BJ (cell line): ENCODE measurements at regions not wholly inside any gene's neighbourhood (a gene's known extent, or its start where the extent isn't known, plus 50 kb on each side); places are given as distances from the start of the nearest gene placed in this dataset.
A peak's percentile ranks its signal among the peaks of the same experiment; 100 is the strongest.

Experiments
- CTCF ChIA-PET: fragments of 350-600 bp; formaldehyde crosslinking; extraction: SDS; loops from one replicate; lab custom pipeline; 2021; ENCODE audit warnings: antibody characterized with exemption, inconsistent platforms; lab: Yijun Ruan, JAX
- POLR2A ChIA-PET: fragments of 300-600 bp; sonication (Branson Sonifier 250); formaldehyde crosslinking; extraction: SDS; loops from one replicate; lab custom pipeline; 2021; ENCODE audit warnings: antibody characterized with exemption; lab: Charles Lee
- DNase-seq: peaks from one replicate; pipeline ENCODE4 v3.0.0-alpha.2; 2011; ENCODE audit warnings: low read depth
- H3K27me3 ChIP-seq: 2 replicates; pipeline ENCODE4 v1.6.0; 2011; ENCODE audit warnings: low read length; ENCODE audit not compliant: control insufficient read depth, insufficient read depth
- H3K36me3 ChIP-seq: 2 replicates; pipeline ENCODE4 v1.5.1; 2011; ENCODE audit warnings: low read length; ENCODE audit not compliant: control insufficient read depth, insufficient read depth
- H3K4me3 ChIP-seq: 2 replicates; pipeline ENCODE4 v1.5.1; 2011; ENCODE audit warnings: low read depth, mild to moderate bottlenecking, control low read depth, low read length
- CTCF ChIP-seq: IDR thresholded peaks from 2 replicates; pipeline ENCODE4 v1.5.1; 2011; ENCODE audit warnings: low read depth, mild to moderate bottlenecking, control low read depth, inconsistent platforms, low read length, moderate library complexity; ENCODE audit not compliant: insufficient read depth

- peak; percentile 98 for TF ChIP-seq CTCF
- ChIA-PET POLR2A (no interaction called here), CTCF (interaction anchor here (0.7 to 2.1 kb wide), 19 partner anchors 9 to 707 kb away, joined by 3 to 20 read pairs (median 3); no protein-coding TSS in a partner anchor)
- DNase-seq = no peak
- no peak overlapping the region for H3K4me3 ChIP-seq
- no peaks in the 10 kb centered on the region for H3K36me3 ChIP-seq
- H3K27me3 ChIP-seq = no peaks in the 10 kb centered on the region
Observed at GRCh38 chr18:73842795-73843394, 304.7 kb downstream of the FBXO15 start.

GRCh38 chr18:73841661-73842060 lies 306.0 kb downstream of the FBXO15 start:
- no peaks in the 10 kb centered on the region for H3K36me3 ChIP-seq
- ChIA-PET CTCF (interaction anchor here (0.7 to 2.1 kb wide), 10 partner anchors 8 to 1079 kb away, joined by 3 to 20 read pairs (median 6); no protein-coding TSS in a partner anchor), POLR2A (no interaction called here)
- TF ChIP-seq CTCF = peak; percentile 35; the same call in 1 of the 2 replicates
- no peak overlapping the region for H3K4me3 ChIP-seq
- no peaks in the 10 kb centered on the region for H3K27me3 ChIP-seq
- no peak for DNase-seq

GRCh38 chr18:73840319-73840945 lies 307.2 kb downstream of the FBXO15 start:
- H3K4me3 ChIP-seq = no peak overlapping the region
- no peak for TF ChIP-seq CTCF
- DNase-seq = no peak
- no peaks in the 10 kb centered on the region for H3K36me3 ChIP-seq
- POLR2A ChIA-PET = no interaction called here
- CTCF ChIA-PET = interaction anchor here (0.7 kb wide), 2 partner anchors 8 to 1076 kb away, joined by 3 to 4 read pairs; no protein-coding TSS in a partner anchor
- no peaks in the 10 kb centered on the region for H3K27me3 ChIP-seq

- ChIA-PET POLR2A (no interaction called here), CTCF (interaction anchor here (0.7 kb wide), 1 partner anchor 1075 kb away, joined by 3 read pairs; no protein-coding TSS in a partner anchor)
- Histone ChIP-seq H3K4me3 (no peak overlapping the region), H3K27me3 (no peaks in the 10 kb centered on the region), H3K36me3 (no peaks in the 10 kb centered on the region)
- TF ChIP-seq CTCF = no peak
- DNase-seq = no peak
Observed at GRCh38 chr18:73839441-73839840, 308.2 kb downstream of the FBXO15 start.

GRCh38 chr18:73838107-73838506 lies 309.5 kb downstream of the FBXO15 start:
- TF ChIP-seq CTCF = no peak
- Histone ChIP-seq H3K36me3 (no peaks in the 10 kb centered on the region), H3K27me3 (no peaks in the 10 kb centered on the region), H3K4me3 (no peak overlapping the region)
- ChIA-PET CTCF (no interaction called here), POLR2A (no interaction called here)
- no peak for DNase-seq
